ENCODE measurements at regions not wholly inside any gene's neighbourhood (a gene's known extent, or its start where the extent isn't known, plus 50 kb on each side); places are given as distances from the start of the nearest gene placed in this dataset.

GRCh38 chr15:91555312-91555711 is 298.2 kb upstream of the SLCO3A1 start:
- TF ChIP-seq EZH2phosphoT487 (conservative IDR thresholded peaks at IDR 0.05; ENCODE audit: low read length) (no peak), CTCF (IDR thresholded peaks at IDR 0.05; ENCODE audit: insufficient read depth, low read length, poor library complexity, severe bottlenecking) (no peak)
- no peaks in the 10 kb centered on the region for H3K79me2 ChIP-seq (ENCODE audit: insufficient read depth, low read length)
- no peak overlapping the region for H3K4me3 ChIP-seq (ENCODE audit: insufficient read depth, low read length, poor library complexity, severe bottlenecking)
- no peaks in the 10 kb centered on the region for H3K36me3 ChIP-seq (ENCODE audit: low read length)
- H3F3A ChIP-seq (ENCODE audit: insufficient read depth) = no peaks in the 10 kb centered on the region
- no peaks in the 10 kb centered on the region for H3K9me2 ChIP-seq (replicated peaks; ENCODE audit: insufficient read depth, low read length)
- no peaks in the 10 kb centered on the region for H3K27me3 ChIP-seq (ENCODE audit: low read length)
- no peak overlapping the region for H3K27ac ChIP-seq (ENCODE audit: low read depth, low read length)
- no peaks in the 10 kb centered on the region for H3K9me3 ChIP-seq (ENCODE audit: insufficient read depth, low read length)
- no peak overlapping the region for H2AFZ ChIP-seq (ENCODE audit: low read depth, low read length, severe bottlenecking)
- no peak overlapping the region for H3K4me2 ChIP-seq (ENCODE audit: low read depth, low read length, poor library complexity, severe bottlenecking)
- H3K9ac ChIP-seq (ENCODE audit: low read length) = no peak overlapping the region
- H4K20me1 ChIP-seq (ENCODE audit: low read depth, low read length) = no peaks in the 10 kb centered on the region

- Histone ChIP-seq H3K9me3 (ENCODE audit: insufficient read depth, low read length) (no peaks in the 10 kb centered on the region), H3K4me2 (ENCODE audit: low read depth, low read length, poor library complexity, severe bottlenecking) (no peak overlapping the region), H3K27ac (ENCODE audit: low read depth, low read length) (no peak overlapping the region)
Measured at GRCh38 chr15:91556926-91557325, 296.6 kb upstream of the SLCO3A1 start.

GRCh38 chr15:91559066-91559465 is 294.4 kb upstream of the SLCO3A1 start:
- Histone ChIP-seq H3K27me3 (ENCODE audit: low read length) (no peaks in the 10 kb centered on the region), H3K9me3 (ENCODE audit: insufficient read depth, low read length) (no peaks in the 10 kb centered on the region), H3K4me2 (ENCODE audit: low read depth, low read length, poor library complexity, severe bottlenecking) (no peak overlapping the region), H3F3A (ENCODE audit: insufficient read depth) (no peaks in the 10 kb centered on the region), H3K9ac (ENCODE audit: low read length) (no peak overlapping the region), H3K9me2 (replicated peaks; ENCODE audit: insufficient read depth, low read length) (no peaks in the 10 kb centered on the region), H3K4me3 (ENCODE audit: insufficient read depth, low read length, poor library complexity, severe bottlenecking) (no peak overlapping the region), H4K20me1 (ENCODE audit: low read depth, low read length) (no peaks in the 10 kb centered on the region), H3K36me3 (ENCODE audit: low read length) (no peaks in the 10 kb centered on the region), H3K79me2 (ENCODE audit: insufficient read depth, low read length) (no peaks in the 10 kb centered on the region), H3K27ac (ENCODE audit: low read depth, low read length) (no peak overlapping the region), H2AFZ (ENCODE audit: low read depth, low read length, severe bottlenecking) (no peak overlapping the region)
- no peak for TF ChIP-seq EZH2phosphoT487 (conservative IDR thresholded peaks at IDR 0.05; ENCODE audit: low read length)
- TF ChIP-seq CTCF (IDR thresholded peaks at IDR 0.05; ENCODE audit: insufficient read depth, low read length, poor library complexity, severe bottlenecking) = no peak

More at GRCh38 chr15:91556926-91557325, 296.6 kb upstream of the SLCO3A1 start:
- Histone ChIP-seq H3K36me3 (ENCODE audit: low read length) (no peaks in the 10 kb centered on the region), H2AFZ (ENCODE audit: low read depth, low read length, severe bottlenecking) (no peak overlapping the region), H3K4me3 (ENCODE audit: insufficient read depth, low read length, poor library complexity, severe bottlenecking) (no peak overlapping the region), H4K20me1 (ENCODE audit: low read depth, low read length) (no peaks in the 10 kb centered on the region), H3F3A (ENCODE audit: insufficient read depth) (no peaks in the 10 kb centered on the region), H3K9ac (ENCODE audit: low read length) (no peak overlapping the region), H3K27me3 (ENCODE audit: low read length) (no peaks in the 10 kb centered on the region), H3K79me2 (ENCODE audit: insufficient read depth, low read length) (no peaks in the 10 kb centered on the region), H3K9me2 (replicated peaks; ENCODE audit: insufficient read depth, low read length) (no peaks in the 10 kb centered on the region)
- TF ChIP-seq CTCF (IDR thresholded peaks at IDR 0.05; ENCODE audit: insufficient read depth, low read length, poor library complexity, severe bottlenecking) (no peak), EZH2phosphoT487 (conservative IDR thresholded peaks at IDR 0.05; ENCODE audit: low read length) (no peak)

Data from SU-DHL-6 (cell line).